OCI-LY1 (cell line): ENCODE measurements at regions not wholly inside any gene's neighbourhood (a gene's known extent, or its start where the extent isn't known, plus 50 kb on each side); places are given as distances from the start of the nearest gene placed in this dataset.

Experiments
- H2AFZ ChIP-seq: fragments of 200-600 bp; sonication (generic), shearing (Covaris generic); 2 replicates; pipeline ENCODE4 v1.6.0; 2014; ENCODE audit warnings: antibody characterized with exemption, mild to moderate bottlenecking, low read length
- H3F3A ChIP-seq: fragments of 200-600 bp; sonication (generic), shearing (Covaris generic); 2 replicates; pipeline ENCODE4 v1.6.0; 2014; ENCODE audit warnings: mild to moderate bottlenecking, antibody characterized with exemption, low read length, moderate library complexity; ENCODE audit not compliant: insufficient read depth
- H3K27ac ChIP-seq: fragments of 200-600 bp; sonication (generic); 2 replicates; pipeline ENCODE4 v1.5.1; 2014; ENCODE audit warnings: low read length, mixed run types, mild to moderate bottlenecking, low read depth; ENCODE audit not compliant: poor library complexity, severe bottlenecking
- H3K27me3 ChIP-seq: fragments of 200-600 bp; sonication (generic); 2 replicates; pipeline ENCODE4 v1.6.0; 2014; ENCODE audit warnings: antibody characterized with exemption, mild to moderate bottlenecking, low read length, moderate library complexity; ENCODE audit not compliant: insufficient read depth
- H3K36me3 ChIP-seq: fragments of 200-600 bp; sonication (generic); 2 replicates; pipeline ENCODE4 v1.6.1; 2014; ENCODE audit warnings: mild to moderate bottlenecking, antibody characterized with exemption, low read length, moderate library complexity, mixed read lengths; ENCODE audit not compliant: insufficient read depth
- H3K4me1 ChIP-seq: fragments of 200-600 bp; sonication (generic); 2 replicates; pipeline ENCODE4 v1.5.1; 2014; ENCODE audit warnings: mild to moderate bottlenecking, low read length, moderate library complexity; ENCODE audit not compliant: insufficient read depth, severe bottlenecking
- H3K4me2 ChIP-seq: fragments of 200-600 bp; sonication (generic), shearing (Covaris generic); 2 replicates; pipeline ENCODE4 v1.6.1; 2014; ENCODE audit warnings: low read length
- H3K4me3 ChIP-seq: fragments of 200-600 bp; sonication (generic); 2 replicates; pipeline ENCODE4 v1.5.1; 2014; ENCODE audit warnings: low read length, low read depth, mild to moderate bottlenecking, mixed read lengths; ENCODE audit not compliant: poor library complexity, severe bottlenecking
- H3K79me2 ChIP-seq: fragments of 200-600 bp; shearing (Covaris generic); 2 replicates; pipeline ENCODE4 v1.6.1; 2016; ENCODE audit warnings: mixed run types, low read length, mixed read lengths; ENCODE audit not compliant: insufficient read depth
- H3K9ac ChIP-seq: fragments of 200-600 bp; sonication (generic), shearing (Covaris generic); 2 replicates; pipeline ENCODE4 v1.6.1; 2014; ENCODE audit warnings: mild to moderate bottlenecking, low read length, mixed read lengths
- H3K9me2 ChIP-seq: fragments of 200-600 bp; sonication (generic), shearing (Covaris generic); 2 replicates; pipeline ENCODE4 v1.6.1; 2014; ENCODE audit warnings: low read depth, mild to moderate bottlenecking, low read length, mixed read lengths
- H3K9me3 ChIP-seq: fragments of 200-600 bp; shearing (Covaris generic); 2 replicates; pipeline ENCODE4 v1.6.1; 2014; ENCODE audit warnings: low read length, mixed read lengths
- H4K20me1 ChIP-seq: fragments of 200-600 bp; sonication (generic), shearing (Covaris generic); 2 replicates; pipeline ENCODE4 v1.6.0; 2016; ENCODE audit warnings: mild to moderate bottlenecking, low read length; ENCODE audit not compliant: insufficient read depth
- EZH2 ChIP-seq: fragments of 200-600 bp; sonication (generic), shearing (Covaris generic); IDR thresholded peaks from 2 replicates; pipeline ENCODE4 v1.8.0; 2017; ENCODE audit warnings: borderline replicate concordance, mixed run types, mild to moderate bottlenecking, antibody characterized with exemption, low read length, moderate library complexity, mixed read lengths
- TF ChIP-seq, protein P1 (sequence below): fragments of 200-600 bp; sonication (generic), shearing (Covaris generic); IDR thresholded peaks from 2 replicates; pipeline ENCODE4 v1.5.1; 2017; ENCODE audit warnings: mild to moderate bottlenecking, antibody characterized with exemption, low read length, moderate library complexity, mixed read lengths

GRCh38 chr12:33314223-33314622 is 125.4 kb downstream of the SYT10 start:
- H3K9me2 ChIP-seq = no peaks in the 10 kb centered on the region
- H3K4me1 ChIP-seq = no peaks in the 10 kb centered on the region
- H3K9me3 ChIP-seq = no peaks in the 10 kb centered on the region
- H3K4me2 ChIP-seq = no peak overlapping the region
- no peak overlapping the region for H3K9ac ChIP-seq
- TF ChIP-seq, protein P1, sequence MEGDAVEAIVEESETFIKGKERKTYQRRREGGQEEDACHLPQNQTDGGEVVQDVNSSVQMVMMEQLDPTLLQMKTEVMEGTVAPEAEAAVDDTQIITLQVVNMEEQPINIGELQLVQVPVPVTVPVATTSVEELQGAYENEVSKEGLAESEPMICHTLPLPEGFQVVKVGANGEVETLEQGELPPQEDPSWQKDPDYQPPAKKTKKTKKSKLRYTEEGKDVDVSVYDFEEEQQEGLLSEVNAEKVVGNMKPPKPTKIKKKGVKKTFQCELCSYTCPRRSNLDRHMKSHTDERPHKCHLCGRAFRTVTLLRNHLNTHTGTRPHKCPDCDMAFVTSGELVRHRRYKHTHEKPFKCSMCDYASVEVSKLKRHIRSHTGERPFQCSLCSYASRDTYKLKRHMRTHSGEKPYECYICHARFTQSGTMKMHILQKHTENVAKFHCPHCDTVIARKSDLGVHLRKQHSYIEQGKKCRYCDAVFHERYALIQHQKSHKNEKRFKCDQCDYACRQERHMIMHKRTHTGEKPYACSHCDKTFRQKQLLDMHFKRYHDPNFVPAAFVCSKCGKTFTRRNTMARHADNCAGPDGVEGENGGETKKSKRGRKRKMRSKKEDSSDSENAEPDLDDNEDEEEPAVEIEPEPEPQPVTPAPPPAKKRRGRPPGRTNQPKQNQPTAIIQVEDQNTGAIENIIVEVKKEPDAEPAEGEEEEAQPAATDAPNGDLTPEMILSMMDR = no peak
- TF ChIP-seq EZH2 = no peak
- H3K27me3 ChIP-seq = no peaks in the 10 kb centered on the region
- H3K4me3 ChIP-seq = no peak overlapping the region
- H3F3A ChIP-seq = no peaks in the 10 kb centered on the region
- H3K79me2 ChIP-seq = no peaks in the 10 kb centered on the region
- H2AFZ ChIP-seq = no peak overlapping the region
- no peaks in the 10 kb centered on the region for H3K36me3 ChIP-seq
- H3K27ac ChIP-seq = no peak overlapping the region
- H4K20me1 ChIP-seq = no peaks in the 10 kb centered on the region

- Histone ChIP-seq H3K36me3 (no peaks in the 10 kb centered on the region), H3K27me3 (no peaks in the 10 kb centered on the region), H3K79me2 (no peaks in the 10 kb centered on the region), H2AFZ (no peak overlapping the region), H3K27ac (no peak overlapping the region), H3K9ac (no peak overlapping the region), H3K4me3 (no peak overlapping the region), H4K20me1 (no peaks in the 10 kb centered on the region), H3K9me2 (no peaks in the 10 kb centered on the region), H3K4me2 (no peak overlapping the region), H3F3A (no peaks in the 10 kb centered on the region), H3K9me3 (no peaks in the 10 kb centered on the region), H3K4me1 (no peaks in the 10 kb centered on the region)
- TF ChIP-seq EZH2 = no peak
- TF ChIP-seq, protein P1 = no peak
Observed at GRCh38 chr12:33313476-33313875, 126.1 kb downstream of the SYT10 start.

DNA sequence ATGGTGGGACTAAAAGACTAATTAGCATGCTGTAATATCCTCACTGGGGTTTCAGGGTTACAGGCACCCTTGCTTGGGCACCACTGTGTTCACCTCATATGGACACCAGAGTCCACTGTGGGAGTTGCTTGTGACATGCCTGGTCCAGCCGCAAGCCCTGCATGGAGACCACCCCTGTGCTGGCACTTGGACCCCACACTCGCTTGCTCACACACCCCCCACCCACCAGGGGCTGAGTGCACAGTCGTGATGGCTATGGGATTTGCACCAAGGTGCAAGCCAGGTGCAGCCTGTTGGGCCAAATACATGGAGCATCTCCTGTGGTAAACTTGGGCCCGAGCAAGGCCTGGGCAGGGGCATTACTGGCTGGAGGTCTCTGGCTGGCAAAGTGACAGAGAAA is 129.1 kb downstream of the SYT10 start:
- Histone ChIP-seq H3K4me3 (no peak overlapping the region), H2AFZ (no peak overlapping the region), H3K4me2 (no peak overlapping the region), H3K27ac (no peak overlapping the region), H3K9ac (no peak overlapping the region), H3K27me3 (no peaks in the 10 kb centered on the region), H3K9me3 (no peaks in the 10 kb centered on the region), H3K9me2 (no peaks in the 10 kb centered on the region), H3F3A (no peaks in the 10 kb centered on the region), H3K4me1 (no peaks in the 10 kb centered on the region), H4K20me1 (no peaks in the 10 kb centered on the region), H3K79me2 (no peaks in the 10 kb centered on the region), H3K36me3 (no peaks in the 10 kb centered on the region)
- TF ChIP-seq, protein P1 = no peak
- no peak for TF ChIP-seq EZH2
